CD4-positive, alpha-beta T cell (primary cell): ENCODE measurements at regions not wholly inside any gene's neighbourhood (a gene's known extent, or its start where the extent isn't known, plus 50 kb on each side); places are given as distances from the start of the nearest gene placed in this dataset.

Source experiments
- ATAC-seq: fragments of 200-7000 bp; cut with Tn5 transposase; one replicate; pipeline ENCODE4 v1.10.0; 2022; ENCODE audit warnings: mild to moderate bottlenecking; ENCODE audit not compliant: poor library complexity
- CTCF ChIA-PET: fragments of 350-600 bp; sonication (Branson Sonifier 250); formaldehyde crosslinking; loops from one replicate; lab custom pipeline; 2021; ENCODE audit warnings: antibody characterized with exemption, inconsistent platforms; lab: Charles Lee
- POLR2A ChIA-PET: fragments of 350-600 bp; sonication (Branson Sonifier 250); formaldehyde crosslinking; loops from one replicate; lab custom pipeline; 2021; ENCODE audit warnings: antibody characterized with exemption, inconsistent platforms; lab: Charles Lee
- DNase-seq, 14 experiments: peaks; one replicate each; pipeline ENCODE4 v3.0.0-alpha.2; 2013 to 2020; ENCODE audit warnings: mixed read lengths in 2 of 14
- H3K27ac ChIP-seq, 2 donors: one replicate each; pipeline versions ENCODE4 v1.5.1 to v1.7.0; 2013; ENCODE audit warnings: low read length in 2 of 2, low read depth in 1 of 2, mild to moderate bottlenecking in 1 of 2
- H3K27me3 ChIP-seq, 2 experiments: 1 replicate in 1 of 2; 2 replicates in 1 of 2; pipeline versions ENCODE4 v1.6.1 to v1.7.0; 2013; ENCODE audit warnings: low read length in 2 of 2, control low read depth in 1 of 2, mild to moderate bottlenecking in 1 of 2, moderate library complexity in 1 of 2; ENCODE audit not compliant: insufficient read depth in 2 of 2, control insufficient read depth in 1 of 2
- H3K36me3 ChIP-seq: one replicate; pipeline ENCODE4 v1.6.1; 2013; ENCODE audit warnings: low read length, control low read depth; ENCODE audit not compliant: insufficient read depth
- H3K4me1 ChIP-seq: one replicate; pipeline ENCODE4 v1.6.1; 2013; ENCODE audit warnings: low read length, control low read depth; ENCODE audit not compliant: insufficient read depth
- H3K4me3 ChIP-seq: one replicate; pipeline ENCODE4 v1.5.1; 2013; ENCODE audit warnings: mild to moderate bottlenecking, low read length, moderate library complexity
- H3K9me3 ChIP-seq, 2 experiments: 1 replicate in 1 of 2; 2 replicates in 1 of 2; pipeline versions ENCODE4 v1.6.1 to v1.7.0; 2013; ENCODE audit warnings: low read length in 2 of 2, mild to moderate bottlenecking in 2 of 2, control low read depth in 1 of 2, moderate library complexity in 1 of 2; ENCODE audit not compliant: control insufficient read depth in 1 of 2, insufficient read depth in 1 of 2
- H3K27ac Mint-ChIP-seq: one replicate; pipeline ENCODE4 v1.8.0; 2020; ENCODE audit warnings: mixed read lengths
- H3K27me3 Mint-ChIP-seq: one replicate; pipeline ENCODE4 v1.8.0; 2021; ENCODE audit warnings: mixed read lengths
- H3K36me3 Mint-ChIP-seq: one replicate; pipeline ENCODE4 v1.8.0; 2021; ENCODE audit warnings: low read depth, mixed read lengths
- H3K4me1 Mint-ChIP-seq: one replicate; pipeline ENCODE4 v1.8.0; 2021; ENCODE audit warnings: low read depth, mixed read lengths
- H3K4me3 Mint-ChIP-seq: one replicate; pipeline ENCODE4 v1.8.0; 2020; ENCODE audit warnings: mild to moderate bottlenecking, mixed read lengths
- H3K9me3 Mint-ChIP-seq: one replicate; pipeline ENCODE4 v1.8.0; 2020; ENCODE audit warnings: mixed read lengths
- CTCF ChIP-seq: fragments of 200-600 bp; IDR thresholded peaks from one replicate; pipeline ENCODE4 v1.8.0; 2022; ENCODE audit warnings: antibody characterized with exemption, mild to moderate bottlenecking
- intact Hi-C, 2 experiments: fragments of 100-400 bp; cut with DNase I in 1 of 2; cut with micrococcal nuclease in 1 of 2; formaldehyde crosslinking; loops; one replicate each; pipeline versions ENCODE4 v1.15.1 to v1.9.0; 2023 to 2025; cut with DNase I, micrococcal nuclease

GRCh38 chr5:145161391-145161790 lies 673.8 kb downstream of the PRELID2 start:
- intact Hi-C loops, result no loop called here
- Mint-ChIP-seq H3K4me3 (no peak overlapping the region), H3K27ac (no peak overlapping the region), H3K27me3 (no peaks in the 10 kb centered on the region), H3K4me1 (no peaks in the 10 kb centered on the region), H3K9me3 (peaks cover 7% of the 10 kb centered on the region), H3K36me3 (no peaks in the 10 kb centered on the region)
- DNase-seq (no peak), ATAC-seq (no peak)
- no peak overlapping the region for H3K4me3 ChIP-seq
- CTCF ChIA-PET, result interaction anchor here (0.6 kb wide), 1 partner anchor 46 kb away, joined by 3 read pairs; no protein-coding TSS in a partner anchor
- H3K27me3 ChIP-seq, result no peaks in the 10 kb centered on the region
- no peaks in the 10 kb centered on the region for H3K36me3 ChIP-seq
- POLR2A ChIA-PET, result no interaction called here
- no peak overlapping the region for H3K27ac ChIP-seq
- no peaks in the 10 kb centered on the region for H3K4me1 ChIP-seq
- TF ChIP-seq CTCF, result no peak
- no peaks in the 10 kb centered on the region for H3K9me3 ChIP-seq

- ATAC-seq, result no peak
- CTCF ChIA-PET, result no interaction called here
Observed at GRCh38 chr5:145160679-145161078, 674.5 kb downstream of the PRELID2 start.

GRCh38 chr5:145158730-145159129 lies 676.4 kb downstream of the PRELID2 start:
- Histone ChIP-seq H3K9me3 (no peaks in the 10 kb centered on the region), H3K27me3 (no peaks in the 10 kb centered on the region), H3K27ac (no peak overlapping the region), H3K4me3 (no peak overlapping the region), H3K4me1 (no peaks in the 10 kb centered on the region), H3K36me3 (no peaks in the 10 kb centered on the region)
- H3K27ac Mint-ChIP-seq, result no peak overlapping the region
- ChIA-PET CTCF (no interaction called here), POLR2A (no interaction called here)
- no peaks in the 10 kb centered on the region for H3K27me3 Mint-ChIP-seq
- no peak for DNase-seq
- H3K4me3 Mint-ChIP-seq, result no peak overlapping the region
- TF ChIP-seq CTCF, result no peak
- ATAC-seq, result no peak
- H3K4me1 Mint-ChIP-seq, result no peaks in the 10 kb centered on the region
- no peaks in the 10 kb centered on the region for H3K36me3 Mint-ChIP-seq
- intact Hi-C loops, result no loop called here
- H3K9me3 Mint-ChIP-seq, result peaks cover 6% of the 10 kb centered on the region

More at GRCh38 chr5:145160679-145161078, 674.5 kb downstream of the PRELID2 start:
- no peak overlapping the region for H3K4me3 ChIP-seq
- no peaks in the 10 kb centered on the region for H3K9me3 ChIP-seq
- H3K27me3 ChIP-seq, result no peaks in the 10 kb centered on the region
- no peaks in the 10 kb centered on the region for H3K36me3 Mint-ChIP-seq
- DNase-seq, result no peak
- no peaks in the 10 kb centered on the region for H3K4me1 Mint-ChIP-seq
- H3K27ac ChIP-seq, result no peak overlapping the region
- no peak overlapping the region for H3K27ac Mint-ChIP-seq
- intact Hi-C loops, result no loop called here
- peaks cover 7% of the 10 kb centered on the region for H3K9me3 Mint-ChIP-seq
- H3K4me3 Mint-ChIP-seq, result no peak overlapping the region
- no peak for TF ChIP-seq CTCF
- H3K27me3 Mint-ChIP-seq, result no peaks in the 10 kb centered on the region
- no peaks in the 10 kb centered on the region for H3K4me1 ChIP-seq
- POLR2A ChIA-PET, result no interaction called here
- no peaks in the 10 kb centered on the region for H3K36me3 ChIP-seq
